Mammary epithelial cell (primary cell): ENCODE measurements at regions not wholly inside any gene's neighbourhood (a gene's known extent, or its start where the extent isn't known, plus 50 kb on each side); places are given as distances from the start of the nearest gene placed in this dataset.

Experiments
- CTCF ChIP-seq, 2 donors: IDR thresholded peaks in 1 of 2; conservative IDR thresholded peaks in 1 of 2; 2 replicates each; pipeline ENCODE4 v1.5.1; 2011 to 2012; ENCODE audit warnings: inconsistent platforms in 2 of 2, low read length in 2 of 2, mild to moderate bottlenecking in 2 of 2, control low read depth in 1 of 2, low read depth in 1 of 2; ENCODE audit not compliant: insufficient read depth in 1 of 2; ENCODE audit errors: extremely low read depth in 1 of 2
- EZH2 ChIP-seq: IDR thresholded peaks from 2 replicates; pipeline ENCODE4 v1.6.1; 2012; ENCODE audit warnings: low read length, inconsistent platforms, borderline replicate concordance

GRCh38 chr2:66121946-66122345, 313.0 kb upstream of the MEIS1 start:
- TF ChIP-seq CTCF (conservative IDR thresholded peaks at IDR 0.05 in 1 of 2, IDR thresholded peaks at IDR 0.05 in 1 of 2; ENCODE audit: extremely low read depth in 1 of 2, insufficient read depth in 1 of 2, low read depth in 1 of 2, low read length in 2 of 2) = no peak
- TF ChIP-seq EZH2 = no peak
